ENCODE measurements at regions not wholly inside any gene's neighbourhood (a gene's known extent, or its start where the extent isn't known, plus 50 kb on each side); places are given as distances from the start of the nearest gene placed in this dataset.

DNA sequence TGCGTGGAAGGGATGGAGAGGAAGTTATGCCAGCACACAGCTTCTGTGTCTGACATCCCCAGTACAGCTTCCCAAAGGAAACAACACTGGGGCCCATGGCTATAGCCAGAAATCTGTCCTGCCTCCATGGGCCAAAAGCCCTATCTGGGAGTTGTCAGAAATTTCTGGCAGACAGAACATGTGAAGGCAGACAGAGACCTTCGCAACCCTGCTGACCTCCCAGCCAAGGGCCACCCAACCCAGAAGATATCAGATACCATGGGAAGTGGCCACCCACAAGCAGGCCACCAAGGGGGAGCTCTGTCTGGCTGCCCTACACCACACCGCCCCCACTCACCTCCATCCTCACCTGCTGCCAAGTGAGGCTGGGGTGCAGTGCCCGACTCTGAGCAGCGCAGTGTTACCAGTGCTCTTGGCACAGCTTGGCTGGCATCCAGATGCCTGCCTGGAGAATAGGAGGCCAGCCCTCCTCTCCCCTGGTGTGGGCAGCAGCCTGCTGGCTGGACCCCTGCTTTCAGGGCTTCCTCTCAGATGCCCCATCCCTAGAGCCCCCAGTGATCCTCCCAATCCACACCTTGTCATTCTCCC, 61.6 kb upstream of the NEURL1B start:
- H3K4me1 ChIP-seq = peaks cover 14 to 25% of the 10 kb centered on the region in 2 donors
- no peak for ATAC-seq
- in situ Hi-C loops (cut with MboI; ENCODE audit: low sequenced_read_pairs in 4 of 4) (no loop called here), intact Hi-C loops (cut with DNase I; ENCODE audit: low total_unique reads) (no loop called here)
- H3K27ac ChIP-seq = no peak overlapping the region
- no peak overlapping the region for H3K4me3 ChIP-seq
- no peaks in the 10 kb centered on the region for H3K36me3 ChIP-seq
- H3K27me3 ChIP-seq = no peaks in the 10 kb centered on the region
- no peaks in the 10 kb centered on the region for H3K9me3 ChIP-seq
- DNase-seq = no peak
- TF ChIP-seq, protein P1, sequence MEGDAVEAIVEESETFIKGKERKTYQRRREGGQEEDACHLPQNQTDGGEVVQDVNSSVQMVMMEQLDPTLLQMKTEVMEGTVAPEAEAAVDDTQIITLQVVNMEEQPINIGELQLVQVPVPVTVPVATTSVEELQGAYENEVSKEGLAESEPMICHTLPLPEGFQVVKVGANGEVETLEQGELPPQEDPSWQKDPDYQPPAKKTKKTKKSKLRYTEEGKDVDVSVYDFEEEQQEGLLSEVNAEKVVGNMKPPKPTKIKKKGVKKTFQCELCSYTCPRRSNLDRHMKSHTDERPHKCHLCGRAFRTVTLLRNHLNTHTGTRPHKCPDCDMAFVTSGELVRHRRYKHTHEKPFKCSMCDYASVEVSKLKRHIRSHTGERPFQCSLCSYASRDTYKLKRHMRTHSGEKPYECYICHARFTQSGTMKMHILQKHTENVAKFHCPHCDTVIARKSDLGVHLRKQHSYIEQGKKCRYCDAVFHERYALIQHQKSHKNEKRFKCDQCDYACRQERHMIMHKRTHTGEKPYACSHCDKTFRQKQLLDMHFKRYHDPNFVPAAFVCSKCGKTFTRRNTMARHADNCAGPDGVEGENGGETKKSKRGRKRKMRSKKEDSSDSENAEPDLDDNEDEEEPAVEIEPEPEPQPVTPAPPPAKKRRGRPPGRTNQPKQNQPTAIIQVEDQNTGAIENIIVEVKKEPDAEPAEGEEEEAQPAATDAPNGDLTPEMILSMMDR (IDR thresholded peaks at IDR 0.05 in 4 of 5, conservative IDR thresholded peaks at IDR 0.05 in 1 of 5) = no peak
- TF ChIP-seq POLR2A (IDR thresholded peaks at IDR 0.05) = no peak

DNA sequence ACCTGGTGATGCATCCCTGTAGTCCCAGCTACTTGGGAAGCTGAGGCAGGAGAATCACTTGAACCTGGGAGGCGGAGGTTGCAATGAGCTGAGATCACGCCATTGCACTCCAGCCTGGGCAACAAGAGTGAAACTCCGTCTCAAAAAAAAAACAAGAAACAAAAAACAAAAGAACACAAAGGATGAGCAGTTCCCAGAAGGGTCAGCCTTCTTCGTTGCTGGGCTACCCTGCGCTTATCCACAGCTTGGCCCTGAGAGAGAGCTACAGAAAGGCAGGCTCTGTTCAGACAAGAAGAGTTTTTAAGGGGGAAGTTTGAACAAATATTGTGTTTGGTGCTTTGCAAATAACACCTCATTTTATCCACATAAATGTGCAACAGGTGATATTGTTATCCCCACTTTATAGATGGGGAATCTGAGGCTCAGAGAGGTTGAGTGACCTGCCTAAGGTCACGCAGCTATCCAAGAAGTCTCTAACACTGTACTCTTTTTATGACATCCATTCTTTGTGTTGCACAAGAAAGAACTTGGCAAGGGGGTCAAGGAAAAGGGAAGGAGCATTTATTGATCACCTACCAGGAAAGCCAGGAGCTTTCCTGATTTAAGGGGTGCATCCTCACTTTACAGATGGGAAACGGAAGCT, 63.7 kb upstream of the NEURL1B start:
- Histone ChIP-seq H3K9me3 (no peaks in the 10 kb centered on the region), H3K36me3 (no peaks in the 10 kb centered on the region), H3K4me3 (no peak overlapping the region), H3K27ac (no peak overlapping the region), H3K4me1 (peaks cover 4 to 5% of the 10 kb centered on the region in 2 donors), H3K27me3 (no peaks in the 10 kb centered on the region)
- TF ChIP-seq, protein P1 (IDR thresholded peaks at IDR 0.05 in 4 of 5, conservative IDR thresholded peaks at IDR 0.05 in 1 of 5) = no peak
- TF ChIP-seq POLR2A (IDR thresholded peaks at IDR 0.05) = no peak
- intact Hi-C loops (cut with DNase I; ENCODE audit: low total_unique reads) (no loop called here), in situ Hi-C loops (cut with MboI; ENCODE audit: low sequenced_read_pairs in 4 of 4) (no loop called here)
- DNase-seq (no peak), ATAC-seq (no peak)

DNA sequence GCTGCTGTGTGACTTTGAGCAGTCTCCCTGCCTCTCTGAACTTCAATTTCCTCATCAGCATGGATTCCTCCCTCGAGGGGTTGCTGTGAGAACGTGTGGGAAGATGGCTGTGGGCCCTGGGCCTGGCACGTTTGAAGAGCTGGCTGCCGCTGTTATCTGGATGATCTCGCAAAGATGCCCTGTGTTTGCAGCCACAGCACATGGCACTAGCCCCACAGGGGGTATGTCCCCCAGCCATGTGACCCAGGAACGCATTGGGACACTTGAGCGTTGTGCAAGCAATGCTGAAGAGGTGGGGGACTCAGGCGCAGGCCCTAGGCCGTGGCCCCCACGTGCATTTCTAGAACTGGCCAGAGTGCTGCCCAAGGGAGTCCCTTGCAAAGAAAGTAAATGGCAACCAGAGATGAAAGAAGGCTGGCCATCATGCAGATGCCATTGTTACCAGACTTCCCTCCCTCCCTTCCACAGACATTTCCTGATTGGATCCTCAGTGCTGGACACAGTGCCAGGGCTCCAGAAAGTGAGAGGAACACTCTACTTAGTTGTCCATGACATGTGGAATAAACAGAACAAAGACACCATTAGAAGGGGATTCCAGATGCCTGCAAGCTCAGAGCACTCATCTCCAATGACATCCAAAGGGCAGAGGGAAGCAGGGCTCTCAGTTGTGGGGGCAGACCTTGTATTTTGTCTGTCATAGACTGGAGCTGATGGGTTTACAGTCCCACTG, 65.1 kb upstream of the NEURL1B start:
- intact Hi-C loops (cut with DNase I; ENCODE audit: low total_unique reads) = no loop called here
- no peaks in the 10 kb centered on the region for H3K4me1 ChIP-seq
- H3K27me3 ChIP-seq = no peaks in the 10 kb centered on the region
- DNase-seq (no peak), ATAC-seq (no peak)
- no peak for TF ChIP-seq POLR2A (IDR thresholded peaks at IDR 0.05)
- TF ChIP-seq, protein P1 (IDR thresholded peaks at IDR 0.05 in 4 of 5, conservative IDR thresholded peaks at IDR 0.05 in 1 of 5) = no peak
- no peak overlapping the region for H3K4me3 ChIP-seq
- in situ Hi-C loops (cut with MboI; ENCODE audit: low sequenced_read_pairs in 4 of 4) = no loop called here
- H3K9me3 ChIP-seq = no peaks in the 10 kb centered on the region
- H3K27ac ChIP-seq = no peak overlapping the region
- H3K36me3 ChIP-seq = no peaks in the 10 kb centered on the region

DNA sequence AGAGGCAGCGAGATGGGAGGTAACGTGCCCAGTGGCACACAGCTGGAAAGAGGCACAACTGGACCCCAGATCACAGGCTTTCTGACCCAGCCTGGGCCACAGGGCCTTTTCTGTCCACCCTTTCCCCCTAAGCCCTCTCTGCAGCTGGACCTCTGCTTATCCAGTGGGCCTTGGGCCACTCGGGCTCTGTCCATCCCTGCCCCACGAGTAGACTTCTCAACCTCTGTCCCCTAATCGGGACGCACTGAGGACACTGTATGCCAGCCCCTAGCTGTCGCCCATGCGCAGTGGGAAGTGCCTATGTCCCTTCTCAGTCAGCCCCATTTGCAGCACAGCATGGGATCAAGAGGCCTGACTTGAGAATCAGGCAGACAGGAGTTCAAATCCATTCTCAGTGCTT, 65.6 kb upstream of the NEURL1B start:
- H3K4me1 ChIP-seq = no peaks in the 10 kb centered on the region
- H3K4me3 ChIP-seq = no peak overlapping the region
- ATAC-seq (no peak), DNase-seq (no peak)
- in situ Hi-C loops (cut with MboI; ENCODE audit: low sequenced_read_pairs in 4 of 4) = no loop called here
- H3K27ac ChIP-seq = no peak overlapping the region
- H3K36me3 ChIP-seq = no peaks in the 10 kb centered on the region
- TF ChIP-seq, protein P1 (IDR thresholded peaks at IDR 0.05 in 4 of 5, conservative IDR thresholded peaks at IDR 0.05 in 1 of 5) = no peak
- H3K9me3 ChIP-seq = no peaks in the 10 kb centered on the region
- no peaks in the 10 kb centered on the region for H3K27me3 ChIP-seq
- intact Hi-C loops (cut with DNase I; ENCODE audit: low total_unique reads) = no loop called here

All from gastrocnemius medialis (tissue), 4 donors.